ENCODE measurements at regions not wholly inside any gene's neighbourhood (a gene's known extent, or its start where the extent isn't known, plus 50 kb on each side); places are given as distances from the start of the nearest gene placed in this dataset.

- POLR2A ChIA-PET: no interaction called here
- no TSS peak for BruUV-seq (replicated peaks)
- no peaks in the 10 kb centered on the region for H3K36me3 Mint-ChIP-seq (ENCODE audit: insufficient read depth, unreplicated experiment)
These were observed 1760.4 kb upstream of the CELF4 start for GRCh38 chr18:39325973-39326372.

GRCh38 chr18:39319141-39319540, 1753.5 kb upstream of the CELF4 start:
- no peaks in the 10 kb centered on the region for H3K27me3 ChIP-seq (replicated peaks; ENCODE audit: control insufficient read depth, insufficient read depth, low read length)
- no peak overlapping the region for H3K4me3 ChIP-seq (ENCODE audit: low read depth, low read length)
- no peaks in the 10 kb centered on the region for H3K9me3 ChIP-seq
- POLR2A ChIA-PET: no interaction called here
- no peak overlapping the region for H3K4me3 Mint-ChIP-seq (ENCODE audit: unreplicated experiment)
- no peaks in the 10 kb centered on the region for H3K36me3 Mint-ChIP-seq (ENCODE audit: insufficient read depth, unreplicated experiment)
- no peaks in the 10 kb centered on the region for H3K4me1 Mint-ChIP-seq (ENCODE audit: low read depth, unreplicated experiment)
- H3K9me3 Mint-ChIP-seq (ENCODE audit: unreplicated experiment): no peaks in the 10 kb centered on the region
- DNase-seq: no peak
- no peaks in the 10 kb centered on the region for H3K27me3 Mint-ChIP-seq (ENCODE audit: insufficient read depth, unreplicated experiment)
- intact Hi-C loops (cut with micrococcal nuclease; ENCODE audit: unreplicated experiment): no loop called here
- no TSS peak for BruUV-seq (replicated peaks)
- H3K27ac Mint-ChIP-seq (ENCODE audit: unreplicated experiment): no peak overlapping the region
- no peak for TF ChIP-seq CTCF (IDR thresholded peaks at IDR 0.05; ENCODE audit: insufficient read depth in 1 of 2, low read depth in 1 of 2, low read length in 1 of 2, severe bottlenecking in 1 of 2, unreplicated experiment in 1 of 2)
- no peaks in the 10 kb centered on the region for H3K4me1 ChIP-seq
- no peaks in the 10 kb centered on the region for H3K36me3 ChIP-seq (ENCODE audit: control insufficient read depth, insufficient read depth, low read length)
- CTCF ChIA-PET: no interaction called here

More at GRCh38 chr18:39325973-39326372, 1760.4 kb upstream of the CELF4 start:
- Mint-ChIP-seq H3K9me3 (ENCODE audit: unreplicated experiment) (no peaks in the 10 kb centered on the region), H3K27ac (ENCODE audit: unreplicated experiment) (no peak overlapping the region), H3K4me1 (ENCODE audit: low read depth, unreplicated experiment) (no peaks in the 10 kb centered on the region), H3K27me3 (ENCODE audit: insufficient read depth, unreplicated experiment) (no peaks in the 10 kb centered on the region), H3K4me3 (ENCODE audit: unreplicated experiment) (no peak overlapping the region)
- no peaks in the 10 kb centered on the region for H3K4me1 ChIP-seq
- no peak for TF ChIP-seq CTCF (IDR thresholded peaks at IDR 0.05; ENCODE audit: insufficient read depth in 1 of 2, low read depth in 1 of 2, low read length in 1 of 2, severe bottlenecking in 1 of 2, unreplicated experiment in 1 of 2)
- CTCF ChIA-PET: no interaction called here
- no peaks in the 10 kb centered on the region for H3K27me3 ChIP-seq (replicated peaks; ENCODE audit: control insufficient read depth, insufficient read depth, low read length)
- H3K36me3 ChIP-seq (ENCODE audit: control insufficient read depth, insufficient read depth, low read length): no peaks in the 10 kb centered on the region
- intact Hi-C loops (cut with micrococcal nuclease; ENCODE audit: unreplicated experiment): no loop called here
- DNase-seq: no peak
- H3K9me3 ChIP-seq: no peaks in the 10 kb centered on the region
- H3K4me3 ChIP-seq (ENCODE audit: low read depth, low read length): no peak overlapping the region

- Histone ChIP-seq H3K4me3 (ENCODE audit: low read depth, low read length) (no peak overlapping the region), H3K36me3 (ENCODE audit: control insufficient read depth, insufficient read depth, low read length) (no peaks in the 10 kb centered on the region), H3K9me3 (no peaks in the 10 kb centered on the region), H3K4me1 (no peaks in the 10 kb centered on the region), H3K27me3 (replicated peaks; ENCODE audit: control insufficient read depth, insufficient read depth, low read length) (no peaks in the 10 kb centered on the region)
- ChIA-PET CTCF (no interaction called here), POLR2A (no interaction called here)
- intact Hi-C loops (cut with micrococcal nuclease; ENCODE audit: unreplicated experiment): no loop called here
- H3K27ac Mint-ChIP-seq (ENCODE audit: unreplicated experiment): no peak overlapping the region
- TF ChIP-seq CTCF (IDR thresholded peaks at IDR 0.05; ENCODE audit: insufficient read depth in 1 of 2, low read depth in 1 of 2, low read length in 1 of 2, severe bottlenecking in 1 of 2, unreplicated experiment in 1 of 2): no peak
- no peaks in the 10 kb centered on the region for H3K9me3 Mint-ChIP-seq (ENCODE audit: unreplicated experiment)
- no TSS peak for BruUV-seq (replicated peaks)
- no peaks in the 10 kb centered on the region for H3K36me3 Mint-ChIP-seq (ENCODE audit: insufficient read depth, unreplicated experiment)
- H3K27me3 Mint-ChIP-seq (ENCODE audit: insufficient read depth, unreplicated experiment): no peaks in the 10 kb centered on the region
- H3K4me3 Mint-ChIP-seq (ENCODE audit: unreplicated experiment): no peak overlapping the region
- no peaks in the 10 kb centered on the region for H3K4me1 Mint-ChIP-seq (ENCODE audit: low read depth, unreplicated experiment)
- no peak for DNase-seq
These were observed 1752.9 kb upstream of the CELF4 start for GRCh38 chr18:39318462-39318861.

Data from Caco-2 (cell line).